ENCODE measurements at regions not wholly inside any gene's neighbourhood (a gene's known extent, or its start where the extent isn't known, plus 50 kb on each side); places are given as distances from the start of the nearest gene placed in this dataset.
"Not testable (repeated sequence)": the region's sequence is repeated elsewhere in the genome, so short reads cannot be mapped to it uniquely, and the experiment has no call there.

- DNase-seq, result no peak
These were observed 341.2 kb upstream of the IRX2 start for GRCh38 chr5:3092664-3093063.

GRCh38 chr5:3092211-3092610 lies 340.7 kb upstream of the IRX2 start:
- no peak for DNase-seq

- no peak for DNase-seq
These were observed 339.7 kb upstream of the IRX2 start for GRCh38 chr5:3091040-3091774.

DNA sequence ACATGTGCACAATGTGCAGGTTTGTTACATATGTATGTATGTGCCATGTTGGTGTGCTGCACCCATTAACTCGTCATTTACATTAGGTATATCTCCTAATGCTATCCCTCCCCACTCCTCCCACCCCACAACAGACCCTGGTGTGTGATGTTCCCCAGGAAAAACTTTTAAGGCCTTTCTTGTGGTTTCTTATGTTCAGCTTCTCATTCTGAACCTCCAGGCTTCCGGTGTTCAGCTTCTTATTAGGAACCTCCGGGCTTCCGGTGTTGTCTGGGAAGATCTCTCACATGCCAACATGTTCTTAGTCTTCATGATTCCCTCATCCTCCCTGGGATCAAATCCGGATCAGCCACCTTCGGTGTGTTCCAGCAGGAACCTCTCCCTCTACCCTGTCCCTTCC lies 338.8 kb upstream of the IRX2 start:
- DNase-seq, result not testable (repeated sequence)

DNA sequence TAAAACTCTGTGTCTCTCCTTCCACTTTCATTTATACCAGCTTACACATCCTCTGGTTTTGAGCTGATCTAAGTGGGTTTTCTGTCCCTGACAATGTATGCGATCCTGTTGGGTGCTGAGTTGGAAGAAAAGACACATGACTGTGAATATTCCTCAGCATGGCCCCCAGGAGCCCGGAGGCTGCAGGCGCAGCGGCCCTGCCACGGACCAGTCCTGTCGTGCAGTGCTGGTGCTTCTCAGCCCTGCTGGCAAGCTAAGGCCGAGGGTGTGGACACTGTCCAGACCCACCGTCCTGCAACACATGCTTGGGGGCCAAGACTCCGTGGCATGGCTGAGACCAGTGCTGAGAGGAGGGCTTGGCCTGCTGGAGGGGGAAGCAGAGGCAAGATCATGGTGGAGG lies 328.9 kb upstream of the IRX2 start:
- DNase-seq, result no peak

DNA sequence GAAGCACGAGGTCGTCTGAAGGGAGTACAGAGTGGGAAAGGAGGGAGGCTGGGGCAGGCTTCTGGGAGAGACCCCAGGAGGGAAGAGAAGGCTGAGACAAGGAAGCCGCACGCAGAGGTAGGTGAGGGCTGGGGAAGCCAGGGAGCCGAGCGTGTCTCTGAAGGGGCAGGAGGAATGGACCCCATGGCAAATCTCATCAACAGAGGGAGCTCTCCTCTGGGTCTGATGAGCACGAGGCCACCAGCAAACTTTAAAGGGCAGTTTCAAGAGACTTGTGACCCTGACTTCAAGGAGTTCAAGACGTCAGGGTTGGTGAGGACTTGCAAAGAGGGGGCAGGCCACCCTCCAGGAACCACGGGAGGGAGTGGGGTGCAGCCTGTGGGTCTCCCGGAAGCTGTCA lies 326.2 kb upstream of the IRX2 start:
- no peak for DNase-seq

GRCh38 chr5:3075309-3075708 lies 323.8 kb upstream of the IRX2 start:
- DNase-seq, result no peak

- no peak for DNase-seq
These were observed 316.9 kb upstream of the IRX2 start for GRCh38 chr5:3068401-3068800.

GRCh38 chr5:3060283-3060682 lies 308.8 kb upstream of the IRX2 start:
- no peak for DNase-seq

DNA sequence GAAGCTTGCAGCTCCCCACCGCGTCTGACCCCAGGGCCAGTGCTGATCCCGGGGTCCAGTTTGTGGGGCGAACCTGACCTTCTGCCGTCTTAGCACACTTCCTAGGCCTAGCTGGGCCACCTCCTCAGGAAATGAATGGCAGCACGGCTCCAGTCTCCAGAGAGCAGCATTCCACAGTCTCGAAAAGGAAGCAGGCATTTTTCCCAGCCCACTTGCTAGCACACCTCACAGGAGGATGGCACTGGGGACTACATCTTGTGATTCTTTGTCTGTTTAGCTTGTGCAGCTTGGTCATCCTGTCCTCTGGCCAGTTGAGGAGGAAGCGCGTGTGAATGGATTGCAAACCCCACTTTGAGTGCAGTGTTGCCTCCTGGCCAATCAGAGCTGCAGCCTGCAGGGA lies 308.0 kb upstream of the IRX2 start:
- no peak for DNase-seq

DNA sequence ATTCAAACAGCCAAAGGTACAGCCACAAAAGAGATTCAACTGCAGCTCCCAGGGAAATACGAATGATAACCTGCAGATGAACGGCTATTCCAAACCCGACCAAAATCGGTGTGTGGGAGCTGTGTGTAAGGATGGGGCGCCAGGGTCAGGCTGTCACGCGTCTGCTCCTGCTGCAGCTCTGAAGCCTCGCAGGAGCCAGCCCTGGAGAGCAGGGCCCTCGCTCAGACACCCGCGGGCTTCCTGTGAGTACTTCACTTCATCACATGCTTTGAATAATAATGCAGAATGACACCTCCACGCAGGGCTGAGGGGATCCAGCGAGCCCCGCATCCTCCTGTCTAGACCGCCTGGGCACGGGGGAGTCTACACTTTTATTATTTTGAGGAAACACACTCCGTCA lies 307.5 kb upstream of the IRX2 start:
- DNase-seq, result no peak

DNA sequence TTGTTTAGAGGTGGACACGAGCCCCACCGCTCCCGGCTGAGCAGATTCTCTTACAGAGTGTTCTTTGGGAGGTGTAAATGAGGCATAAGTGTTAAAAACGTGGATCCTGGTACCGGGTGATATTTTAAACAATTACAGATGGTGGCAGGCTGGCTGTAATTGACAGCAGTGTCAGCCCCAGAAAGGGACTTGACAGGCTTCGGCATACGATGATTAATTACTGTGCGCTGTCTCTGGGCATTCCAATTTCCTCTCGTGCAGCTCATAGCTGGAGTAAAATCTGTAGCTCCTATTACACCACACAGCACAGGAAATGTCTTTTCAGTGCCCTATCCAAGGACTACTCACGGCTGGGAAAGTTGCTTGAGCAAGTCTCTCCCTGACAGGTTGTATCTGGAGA lies 305.4 kb upstream of the IRX2 start:
- no peak for DNase-seq

DNA sequence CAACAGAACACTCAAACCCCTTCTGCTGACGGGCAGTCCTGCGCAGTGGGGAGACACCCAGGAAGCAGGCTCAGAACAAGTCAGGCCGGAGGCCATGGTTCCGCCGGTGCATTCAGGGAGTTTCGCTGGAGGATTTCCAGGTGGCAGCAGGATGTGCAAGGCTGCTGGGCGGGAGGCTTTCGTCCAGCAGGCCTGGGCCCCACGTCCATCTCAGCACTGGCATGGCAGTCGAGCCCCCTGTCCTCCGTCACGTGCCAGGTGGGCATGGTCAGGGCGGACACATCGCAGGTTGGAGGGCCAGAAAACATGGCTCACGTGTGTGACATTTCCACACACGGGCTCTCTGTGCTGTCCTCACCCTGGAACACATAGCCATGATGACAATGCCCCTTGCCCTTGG lies 299.9 kb upstream of the IRX2 start:
- DNase-seq, result no peak

- DNase-seq, result no peak
These were observed 299.4 kb upstream of the IRX2 start for GRCh38 chr5:3050863-3051262.

DNA sequence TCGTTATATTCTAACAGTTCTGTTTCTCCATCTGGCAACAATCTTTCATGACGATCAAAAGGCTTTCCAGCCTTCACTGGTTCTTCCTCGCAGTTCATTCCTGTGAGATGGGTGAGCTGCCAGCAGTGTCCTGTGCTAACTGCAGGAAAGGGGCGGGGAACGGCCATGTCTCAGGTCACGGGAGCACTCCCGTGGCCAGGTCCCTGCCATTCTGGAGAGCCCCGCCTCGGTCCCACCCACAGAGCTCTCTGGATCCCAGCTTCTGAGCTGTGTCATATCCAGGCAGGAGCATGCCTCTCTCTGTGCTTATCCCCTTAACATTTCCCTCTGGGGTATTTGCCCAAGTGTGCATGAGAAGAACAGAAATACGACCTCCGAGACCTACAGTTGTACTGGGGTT lies 297.8 kb upstream of the IRX2 start:
- DNase-seq, result no peak

DNA sequence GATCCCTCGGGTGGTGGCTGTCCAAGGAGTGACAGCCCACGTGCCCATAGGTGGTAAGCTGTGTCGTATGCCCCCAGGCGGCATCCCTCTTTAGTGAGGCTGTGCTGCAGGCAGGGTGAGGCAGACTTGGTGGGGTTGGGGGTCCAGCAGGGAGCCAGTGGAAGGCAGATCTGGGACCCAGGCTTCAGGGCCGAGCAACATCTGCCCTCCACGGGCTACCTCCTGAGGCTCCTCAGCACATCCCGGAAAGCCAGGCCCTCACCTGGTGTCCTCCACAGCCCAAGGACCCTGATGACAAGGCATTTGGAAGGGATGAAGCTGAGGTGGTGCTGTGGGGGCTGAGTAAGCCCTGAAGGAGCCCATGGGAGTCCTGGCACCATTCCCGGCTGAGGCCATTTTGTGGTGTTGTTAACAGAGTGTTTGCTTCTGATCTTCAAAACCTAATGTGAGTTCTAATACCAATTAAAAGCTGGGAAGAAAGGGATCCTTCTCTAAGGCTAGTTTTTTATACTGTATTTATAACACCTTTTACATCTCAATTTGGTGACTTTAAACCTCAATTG lies 295.8 kb upstream of the IRX2 start:
- DNase-seq, result no peak

DNA sequence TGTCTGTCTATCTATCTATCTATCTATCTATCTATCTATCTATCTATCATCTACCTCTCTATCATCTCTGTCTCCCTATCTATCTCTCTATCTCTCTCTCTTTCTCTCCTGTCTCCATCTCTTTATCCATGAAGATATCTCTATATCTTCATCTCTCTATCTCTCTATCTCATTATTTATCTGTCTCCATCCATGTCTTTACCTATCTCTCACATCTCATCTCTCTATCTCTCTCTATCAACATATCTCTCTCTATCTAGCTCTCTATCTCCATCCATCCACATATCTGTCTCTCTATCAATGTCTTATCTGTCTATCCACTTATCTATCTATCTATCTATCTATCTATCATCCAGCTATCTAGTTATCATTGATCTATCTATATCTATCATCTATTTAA lies 292.1 kb upstream of the IRX2 start:
- DNase-seq, result no peak

GRCh38 chr5:3041001-3041400 lies 289.5 kb upstream of the IRX2 start:
- DNase-seq, result no peak

GRCh38 chr5:3036041-3036788 lies 284.7 kb upstream of the IRX2 start:
- DNase-seq, result no peak

DNA sequence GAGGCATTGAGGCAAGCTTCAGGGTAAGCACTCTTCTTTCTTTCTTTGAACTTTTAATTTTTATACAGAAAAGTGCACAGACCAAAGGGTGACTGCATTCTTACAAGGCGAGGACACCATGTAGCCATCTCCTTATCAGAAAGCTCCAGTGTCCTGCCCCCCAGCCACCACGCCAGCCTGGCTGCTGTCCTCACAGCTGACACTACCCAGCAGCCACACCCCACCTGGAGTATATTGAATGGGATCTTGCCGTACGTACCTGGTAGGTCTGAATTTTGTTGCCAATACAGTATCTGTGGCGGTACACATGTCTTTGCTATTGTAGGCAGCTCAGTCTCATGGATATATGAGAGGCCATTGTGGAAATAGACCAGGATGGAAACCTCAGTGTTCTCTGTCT lies 284.0 kb upstream of the IRX2 start:
- DNase-seq, result no peak

GRCh38 chr5:3034881-3035280 lies 283.4 kb upstream of the IRX2 start:
- DNase-seq, result no peak

- no peak for DNase-seq
These were observed 283.0 kb upstream of the IRX2 start for GRCh38 chr5:3034449-3034848.

DNA sequence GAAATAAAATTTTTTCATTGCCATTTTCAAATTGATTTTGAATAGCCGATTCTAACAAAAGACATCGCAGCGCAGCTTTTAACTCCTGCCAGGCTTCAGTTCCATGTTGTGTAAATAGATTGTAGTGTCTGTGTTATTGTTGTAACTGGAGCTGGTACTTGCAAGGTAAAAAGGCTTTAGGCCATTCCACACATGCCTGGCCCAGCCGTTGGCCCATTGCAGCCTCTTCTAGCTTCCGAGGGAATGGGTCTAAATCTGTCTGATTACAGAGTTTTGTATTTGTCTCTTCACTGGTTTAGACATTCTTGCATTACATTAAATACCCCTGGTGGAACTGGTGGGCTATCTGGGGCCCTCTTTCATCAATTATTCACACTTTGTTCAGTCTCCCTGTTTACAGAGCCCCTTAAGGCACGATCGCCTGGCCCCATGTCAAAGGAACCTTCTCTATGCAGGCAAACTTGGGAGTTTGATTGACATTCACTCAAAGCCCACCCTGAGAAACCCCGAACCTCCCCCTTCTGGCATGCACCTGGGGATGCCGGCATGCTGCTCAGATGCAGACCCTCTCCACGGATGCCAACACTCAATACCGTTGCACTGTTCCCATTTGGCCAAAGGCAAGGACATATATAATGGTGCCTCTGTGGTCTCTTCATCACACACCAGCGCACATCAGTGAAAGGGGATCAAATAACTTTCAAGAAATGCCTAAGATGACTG lies 281.7 kb upstream of the IRX2 start:
- DNase-seq, result no peak

DNA sequence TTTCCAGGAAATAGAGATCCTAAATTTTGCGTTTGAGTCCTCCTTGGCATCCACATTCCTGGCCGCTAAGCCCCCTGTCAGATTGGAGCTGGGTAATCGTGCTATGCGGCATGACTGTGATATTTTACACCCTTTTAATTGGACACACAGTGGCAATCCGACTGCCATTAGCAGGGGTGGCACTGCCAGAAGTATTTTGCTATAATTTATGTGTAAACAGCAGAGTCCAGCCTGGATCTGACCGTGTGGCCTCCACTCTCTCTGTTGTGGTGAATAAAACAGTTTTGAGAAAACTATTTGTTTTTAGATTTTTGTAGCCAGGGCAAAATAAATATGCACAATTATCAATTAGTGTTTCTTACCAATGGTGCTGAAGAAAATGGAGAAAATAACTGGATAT lies 281.0 kb upstream of the IRX2 start:
- DNase-seq, result no peak
